ENCODE measurements at regions not wholly inside any gene's neighbourhood (a gene's known extent, or its start where the extent isn't known, plus 50 kb on each side); places are given as distances from the start of the nearest gene placed in this dataset.
A peak's percentile ranks its signal among the peaks of the same experiment; 100 is the strongest.
"Not testable (repeated sequence)": the region's sequence is repeated elsewhere in the genome, so short reads cannot be mapped to it uniquely, and the experiment has no call there.

DNA sequence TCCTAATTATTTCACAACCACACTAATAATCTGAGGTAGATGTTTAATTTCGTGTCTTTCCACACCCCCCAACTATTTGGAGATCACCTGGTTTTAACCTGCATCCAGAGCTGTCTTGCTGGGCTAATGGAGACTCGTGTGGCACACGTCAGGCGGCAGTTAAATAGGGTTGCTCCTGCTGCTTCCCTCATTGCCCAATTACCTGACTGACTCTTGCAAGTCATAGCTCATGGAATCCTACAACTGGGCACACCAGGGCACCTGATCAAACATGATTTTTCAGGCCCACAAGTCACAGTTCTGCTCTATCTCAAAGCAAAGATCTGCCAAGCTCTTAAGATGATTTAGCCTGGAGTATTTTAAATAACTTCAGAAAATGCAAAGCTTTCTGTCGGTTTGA is 1430.4 kb upstream of the ACVR2A start:
- Histone ChIP-seq H3K27me3 (ENCODE audit: insufficient read depth, poor library complexity, severe bottlenecking) (no peaks in the 10 kb centered on the region), H3K4me3 (replicated peaks; ENCODE audit: insufficient read depth, low read length) (no peak overlapping the region), H3K27ac (replicated peaks) (no peak overlapping the region)
- no peak for DNase-seq (ENCODE audit: low read depth in 1 of 2, low spot score in 1 of 2)
- TF ChIP-seq REST (IDR thresholded peaks at IDR 0.05; ENCODE audit: insufficient replicate concordance, low read depth), result no peak

- TF ChIP-seq GABPA (IDR thresholded peaks at IDR 0.05; ENCODE audit: low read depth), result no peak
- TF ChIP-seq REST (IDR thresholded peaks at IDR 0.05; ENCODE audit: insufficient replicate concordance, low read depth), result no peak
- no peak for TF ChIP-seq CTCF (IDR thresholded peaks at IDR 0.05; ENCODE audit: insufficient read depth, low read length)
- no peak for TF ChIP-seq SPI1 (IDR thresholded peaks at IDR 0.05; ENCODE audit: borderline replicate concordance, low read depth)
- TF ChIP-seq POLR2AphosphoS5 (IDR thresholded peaks at IDR 0.05; ENCODE audit: low read depth), result no peak
- H3K27ac ChIP-seq (replicated peaks), result no peak overlapping the region
- no peak for DNase-seq (ENCODE audit: low read depth in 1 of 2, low spot score in 1 of 2)
- no peaks in the 10 kb centered on the region for H3K27me3 ChIP-seq (ENCODE audit: insufficient read depth, poor library complexity, severe bottlenecking)
- H3K4me3 ChIP-seq (replicated peaks; ENCODE audit: insufficient read depth, low read length), result no peak overlapping the region
These were observed 1431.7 kb upstream of the ACVR2A start for GRCh38 chr2:146413086-146413610.

GRCh38 chr2:146412625-146413024 is 1432.2 kb upstream of the ACVR2A start:
- TF ChIP-seq GABPA (IDR thresholded peaks at IDR 0.05; ENCODE audit: low read depth) (no peak), SPI1 (IDR thresholded peaks at IDR 0.05; ENCODE audit: borderline replicate concordance, low read depth) (peak; percentile 62)

DNA sequence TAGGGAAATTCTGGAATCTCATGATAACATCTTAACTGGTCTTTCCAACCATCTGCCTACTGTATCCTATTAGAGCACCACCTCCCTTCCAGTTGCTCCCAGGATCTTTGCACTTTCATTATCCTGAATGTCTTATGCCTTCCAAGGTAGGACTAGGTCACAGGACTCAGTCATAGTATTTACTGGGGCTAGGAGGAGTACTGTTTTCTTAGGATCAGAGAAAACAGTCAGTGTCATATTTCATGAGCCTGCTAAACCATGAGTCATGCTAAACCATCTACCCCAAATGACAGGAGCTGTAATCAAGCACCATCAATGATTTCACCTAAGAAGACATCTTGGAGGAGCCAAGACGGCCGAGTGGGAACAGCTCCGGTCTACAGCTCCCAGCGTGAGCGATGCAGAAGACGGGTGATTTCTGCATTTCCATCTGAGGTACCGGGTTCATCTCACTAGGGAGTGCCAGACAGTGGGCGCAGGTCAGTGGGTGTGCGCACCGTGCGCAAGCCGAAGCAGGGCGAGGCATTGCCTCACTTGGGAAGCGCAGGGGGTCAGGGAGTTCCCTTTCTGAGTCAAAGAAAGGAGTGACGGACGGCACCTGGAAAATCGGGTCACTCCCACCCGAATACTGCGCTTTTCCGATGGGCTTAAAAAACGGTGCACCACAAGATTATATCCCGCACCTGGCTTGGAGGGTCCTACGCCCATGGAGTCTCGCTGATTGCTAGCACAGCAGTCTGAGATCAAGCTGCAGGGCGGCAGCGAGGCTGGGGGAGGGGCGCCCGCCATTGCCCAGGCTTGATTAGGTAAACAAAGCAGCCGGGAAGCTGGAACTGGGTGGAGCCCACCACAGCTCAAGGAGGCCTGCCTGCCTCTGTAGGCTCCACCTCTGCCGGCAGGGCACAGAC is 1439.2 kb upstream of the ACVR2A start:
- not testable (repeated sequence) for H3K4me3 ChIP-seq (replicated peaks; ENCODE audit: insufficient read depth, low read length); DNase-seq (ENCODE audit: low read depth in 1 of 2, low spot score in 1 of 2); H3K27me3 ChIP-seq (ENCODE audit: insufficient read depth, poor library complexity, severe bottlenecking); H3K27ac ChIP-seq (replicated peaks)

More at GRCh38 chr2:146412625-146413024, 1432.2 kb upstream of the ACVR2A start:
- Histone ChIP-seq H3K27ac (replicated peaks) (no peak overlapping the region), H3K27me3 (ENCODE audit: insufficient read depth, poor library complexity, severe bottlenecking) (no peaks in the 10 kb centered on the region), H3K4me3 (replicated peaks; ENCODE audit: insufficient read depth, low read length) (no peak overlapping the region)
- peak in 1 of 2 experiments; percentile 30 for DNase-seq (ENCODE audit: low read depth in 1 of 2, low spot score in 1 of 2)

GRCh38 chr2:146403546-146404160 is 1441.2 kb upstream of the ACVR2A start:
- not testable (repeated sequence) for DNase-seq (ENCODE audit: low read depth in 1 of 2, low spot score in 1 of 2); H3K4me3 ChIP-seq (replicated peaks; ENCODE audit: insufficient read depth, low read length); H3K27me3 ChIP-seq (ENCODE audit: insufficient read depth, poor library complexity, severe bottlenecking); H3K27ac ChIP-seq (replicated peaks)

All from HL-60 (cell line).